RCC 7860 (cell line): ENCODE measurements at regions not wholly inside any gene's neighbourhood (a gene's known extent, or its start where the extent isn't known, plus 50 kb on each side); places are given as distances from the start of the nearest gene placed in this dataset.
A peak's percentile ranks its signal among the peaks of the same experiment; 100 is the strongest.

Source experiments
- DNase-seq: peaks from one replicate; pipeline ENCODE4 v3.0.0-alpha.2; 2015; ENCODE audit warnings: low spot score
- FAIRE-seq: peaks from 2 replicates; lab custom pipeline; 2012; peaks lifted over from hg19 to GRCh38; lab: Jason Lieb, UNC

GRCh38 chr2:204313256-204313655, 232.0 kb upstream of the PARD3B start:
- FAIRE-seq: no peak

GRCh38 chr2:204315236-204315662, 230.0 kb upstream of the PARD3B start:
- FAIRE-seq (peak; percentile 67), DNase-seq (peak; percentile 34)

More at GRCh38 chr2:204313256-204313655, 232.0 kb upstream of the PARD3B start:
- DNase-seq: no peak

- FAIRE-seq (no peak), DNase-seq (no peak)
Observed at GRCh38 chr2:204317640-204318039, 227.6 kb upstream of the PARD3B start.

GRCh38 chr2:204321027-204321800, 224.1 kb upstream of the PARD3B start:
- no peak for DNase-seq
- no peak for FAIRE-seq

GRCh38 chr2:204321910-204322751, 223.1 kb upstream of the PARD3B start:
- FAIRE-seq (no peak), DNase-seq (peak; percentile 13)

- peak; percentile 58 for DNase-seq
- peak; percentile 75 for FAIRE-seq
Observed at GRCh38 chr2:204325468-204325867, 219.8 kb upstream of the PARD3B start.

GRCh38 chr2:204328373-204328772, 216.9 kb upstream of the PARD3B start:
- FAIRE-seq (no peak), DNase-seq (no peak)

GRCh38 chr2:204329016-204329415, 216.3 kb upstream of the PARD3B start:
- no peak for FAIRE-seq
- no peak for DNase-seq

GRCh38 chr2:204329532-204329931, 215.7 kb upstream of the PARD3B start:
- no peak for FAIRE-seq
- no peak for DNase-seq

- DNase-seq (no peak), FAIRE-seq (no peak)
Observed at GRCh38 chr2:204331180-204331579, 214.1 kb upstream of the PARD3B start.

GRCh38 chr2:204331988-204332387, 213.3 kb upstream of the PARD3B start:
- no peak for FAIRE-seq
- no peak for DNase-seq

- FAIRE-seq (no peak), DNase-seq (no peak)
Observed at GRCh38 chr2:204332706-204333105, 212.6 kb upstream of the PARD3B start.

GRCh38 chr2:204333861-204334260, 211.4 kb upstream of the PARD3B start:
- no peak for DNase-seq
- no peak for FAIRE-seq

GRCh38 chr2:204335451-204336058, 209.7 kb upstream of the PARD3B start:
- DNase-seq: no peak
- no peak for FAIRE-seq

- no peak for FAIRE-seq
- no peak for DNase-seq
Observed at GRCh38 chr2:204336153-204336744, 209.0 kb upstream of the PARD3B start.

- DNase-seq (no peak), FAIRE-seq (no peak)
Observed at GRCh38 chr2:204337638-204338037, 207.6 kb upstream of the PARD3B start.

GRCh38 chr2:204339212-204339715, 206.0 kb upstream of the PARD3B start:
- no peak for DNase-seq

GRCh38 chr2:204340511-204340910, 204.8 kb upstream of the PARD3B start:
- DNase-seq: no peak
- FAIRE-seq: no peak

More at GRCh38 chr2:204339212-204339715, 206.0 kb upstream of the PARD3B start:
- FAIRE-seq: no peak

GRCh38 chr2:204341887-204342276, 203.4 kb upstream of the PARD3B start:
- FAIRE-seq (peak; percentile 46), DNase-seq (no peak)

- DNase-seq (no peak), FAIRE-seq (no peak)
Observed at GRCh38 chr2:204343685-204344084, 201.6 kb upstream of the PARD3B start.

- DNase-seq (no peak), FAIRE-seq (no peak)
Observed at GRCh38 chr2:204344119-204344518, 201.2 kb upstream of the PARD3B start.
